B cell (primary cell): ENCODE measurements at regions not wholly inside any gene's neighbourhood (a gene's known extent, or its start where the extent isn't known, plus 50 kb on each side); places are given as distances from the start of the nearest gene placed in this dataset.

Experiments used
- ATAC-seq: fragments of 200-7000 bp; cut with Tn5 transposase; one replicate; pipeline ENCODE4 v1.10.0; 2021; ENCODE audit warnings: low read depth, mild to moderate bottlenecking, moderate number of reproducible peaks, moderate library complexity
- CTCF ChIA-PET: fragments of 350-600 bp; sonication (Branson Sonifier 250); formaldehyde crosslinking; loops from one replicate; lab custom pipeline; 2021; ENCODE audit warnings: antibody characterized with exemption, inconsistent platforms; lab: Charles Lee
- POLR2A ChIA-PET: fragments of 350-600 bp; sonication (Branson Sonifier 250); formaldehyde crosslinking; loops from one replicate; lab custom pipeline; 2021; ENCODE audit warnings: antibody characterized with exemption; lab: Charles Lee
- DNase-seq: peaks from one replicate; pipeline ENCODE4 v3.0.0; 2013
- H2AFZ ChIP-seq: 2 replicates; pipeline ENCODE4 v1.6.1; 2012; ENCODE audit warnings: mild to moderate bottlenecking, low read depth, low read length; ENCODE audit not compliant: insufficient read depth, poor library complexity, severe bottlenecking
- H3K27ac ChIP-seq, 2 donors: 1 replicate in 1 of 2; 2 replicates in 1 of 2; pipeline ENCODE4 v1.5.1; 2012 to 2013; ENCODE audit warnings: low read length in 2 of 2, mild to moderate bottlenecking in 2 of 2, moderate library complexity in 1 of 2
- H3K27me3 ChIP-seq, 4 experiments: fragments of 200-600 bp in 1 of 4; sonication (generic) in 1 of 4; replicated peaks in 1 of 4; 1 replicate in 2 of 4; 2 replicates in 2 of 4; pipeline versions ENCODE4 v1.6.1 to v1.7.0; 2013 to 2016; ENCODE audit warnings: low read length in 3 of 4, mild to moderate bottlenecking in 2 of 4, mixed read lengths in 1 of 4, moderate library complexity in 1 of 4; ENCODE audit not compliant: insufficient read depth in 4 of 4, control insufficient read depth in 3 of 4; ENCODE audit errors: control extremely low read depth in 1 of 4
- H3K36me3 ChIP-seq, 2 experiments: replicated peaks in 1 of 2; 1 replicate in 1 of 2; 2 replicates in 1 of 2; pipeline versions ENCODE4 v1.6.1 to v1.7.1; 2013; ENCODE audit warnings: low read length in 1 of 2; ENCODE audit not compliant: insufficient read depth in 2 of 2, control insufficient read depth in 1 of 2; ENCODE audit errors: control extremely low read depth in 1 of 2, extremely low read depth in 1 of 2
- H3K4me1 ChIP-seq, 2 donors: fragments of 200-600 bp in 1 of 2; sonication (generic) in 1 of 2; 1 replicate in 1 of 2; 2 replicates in 1 of 2; pipeline versions ENCODE4 v1.5.1 to v1.6.1; 2013 to 2017; ENCODE audit warnings: low read length in 2 of 2; ENCODE audit not compliant: control insufficient read depth in 2 of 2, insufficient read depth in 2 of 2
- H3K4me2 ChIP-seq: replicated peaks from 2 replicates; pipeline ENCODE3; 2012; ENCODE audit warnings: mild to moderate bottlenecking, low read depth, low read length; ENCODE audit not compliant: poor library complexity, severe bottlenecking
- H3K4me3 ChIP-seq, 5 experiments: fragments of 200-600 bp in 1 of 5; sonication (generic) in 1 of 5; 1 replicate in 3 of 5; 2 replicates in 2 of 5; pipeline versions ENCODE4 v1.5.1 to v1.7.0; 2011 to 2016; ENCODE audit warnings: low read length in 4 of 5, mild to moderate bottlenecking in 4 of 5, low read depth in 2 of 5, control low read depth in 1 of 5, moderate library complexity in 1 of 5; ENCODE audit not compliant: insufficient read depth in 1 of 5; ENCODE audit errors: control extremely low read depth in 1 of 5, extremely low read depth in 1 of 5
- H3K79me2 ChIP-seq: fragments of 200-600 bp; sonication (generic); one replicate; pipeline ENCODE4 v1.6.0; 2016; ENCODE audit warnings: low read length; ENCODE audit not compliant: control insufficient read depth, insufficient read depth
- H3K9ac ChIP-seq: fragments of 200-600 bp; sonication (generic); 2 replicates; pipeline ENCODE4 v1.6.1; 2017; ENCODE audit warnings: mild to moderate bottlenecking, low read length, moderate library complexity
- H3K9me3 ChIP-seq, 3 donors: one replicate each; pipeline versions ENCODE4 v1.6.1 to v1.7.1; 2013; ENCODE audit warnings: low read length in 2 of 3; ENCODE audit not compliant: control insufficient read depth in 2 of 3, insufficient read depth in 1 of 3; ENCODE audit errors: control extremely low read depth in 1 of 3
- H4K20me1 ChIP-seq: 2 replicates; pipeline ENCODE4 v1.6.0; 2012; ENCODE audit warnings: mild to moderate bottlenecking, low read length; ENCODE audit not compliant: insufficient read depth, control insufficient read depth, poor library complexity, severe bottlenecking
- H3K27ac Mint-ChIP-seq: one replicate; pipeline ENCODE4 v1.8.0; 2021; ENCODE audit warnings: mixed read lengths
- H3K27me3 Mint-ChIP-seq: one replicate; pipeline ENCODE4 v1.8.0; 2021; ENCODE audit warnings: mixed read lengths
- H3K4me1 Mint-ChIP-seq: one replicate; pipeline ENCODE4 v1.8.0; 2021; ENCODE audit warnings: mixed read lengths
- H3K4me3 Mint-ChIP-seq: one replicate; pipeline ENCODE4 v1.8.0; 2021; ENCODE audit warnings: mixed read lengths
- H3K9me3 Mint-ChIP-seq: one replicate; pipeline ENCODE4 v1.8.0; 2022; ENCODE audit warnings: mixed read lengths; ENCODE audit not compliant: insufficient read depth
- EZH2 ChIP-seq: IDR thresholded peaks from 2 replicates; pipeline ENCODE4 v1.6.1; 2012; ENCODE audit warnings: borderline replicate concordance, low read depth, mild to moderate bottlenecking, moderate library complexity, low read length; ENCODE audit not compliant: insufficient read depth, poor library complexity, severe bottlenecking
- WGBS: methylation state at CpG from one replicate; pipeline ENCODE4 v1.1.5; 2013; ENCODE audit warnings: missing lambda C conversion rate; ENCODE audit not compliant: insufficient coverage; 5-methylcytosine and 5-hydroxymethylcytosine counted together
- intact Hi-C: fragments of 100-400 bp; cut with micrococcal nuclease; formaldehyde crosslinking; loops from one replicate; pipeline ENCODE4 v1.10.0; 2022
- TF ChIP-seq, protein P1 (sequence below): fragments of 200-600 bp; IDR thresholded peaks from one replicate; pipeline ENCODE4 v1.8.0; 2022; ENCODE audit warnings: antibody characterized with exemption, mild to moderate bottlenecking

DNA sequence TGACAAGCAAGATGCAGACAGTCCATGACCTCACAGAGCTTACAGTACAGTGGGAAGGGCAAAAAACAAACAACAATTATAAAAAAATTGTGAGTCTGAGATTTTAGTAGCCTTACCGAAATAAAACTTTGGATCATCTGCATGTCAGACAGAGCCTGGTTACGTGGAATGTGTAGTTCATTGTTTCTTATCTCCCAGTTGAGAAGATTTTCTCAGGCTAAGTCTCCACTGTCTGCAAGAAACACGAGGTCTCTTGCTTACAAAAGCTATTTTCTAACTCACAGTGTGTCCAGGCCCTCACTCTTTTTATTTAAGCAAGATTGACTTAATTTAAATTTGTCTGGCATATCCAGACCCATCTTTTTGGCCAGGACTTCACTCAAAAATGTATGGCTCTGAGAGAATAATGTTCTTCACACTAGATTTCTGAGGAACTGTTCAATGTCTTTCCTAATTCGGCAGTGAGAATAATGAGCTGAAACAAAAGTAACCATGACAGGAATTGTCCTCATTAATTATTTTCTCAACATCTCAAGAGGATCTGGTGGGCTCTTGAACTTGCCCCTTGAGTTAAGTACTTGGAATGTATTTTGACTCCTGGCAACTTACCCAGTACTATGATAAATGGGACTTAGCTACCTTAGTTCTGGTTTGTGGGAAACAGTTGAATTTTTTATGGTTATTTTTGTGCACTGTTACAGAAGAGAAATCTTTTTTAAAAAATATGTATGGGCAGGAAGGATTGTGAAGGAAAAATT lies 265.1 kb upstream of the COL8A1 start:
- H3K9me3 ChIP-seq: peaks cover 0 to 12% (median 0%) of the 10 kb centered on the region in 3 donors
- Mint-ChIP-seq H3K4me3 (no peak overlapping the region), H3K9me3 (no peaks in the 10 kb centered on the region), H3K27me3 (no peaks in the 10 kb centered on the region), H3K27ac (no peak overlapping the region), H3K4me1 (no peaks in the 10 kb centered on the region)
- H3K4me1 ChIP-seq: no peaks in the 10 kb centered on the region
- H3K27ac ChIP-seq: no peak overlapping the region
- DNase-seq (no peak), ATAC-seq (no peak)
- ChIA-PET CTCF (no interaction called here), POLR2A (no interaction called here)
- H3K79me2 ChIP-seq: no peaks in the 10 kb centered on the region
- no peaks in the 10 kb centered on the region for H3K36me3 ChIP-seq
- H2AFZ ChIP-seq: no peak overlapping the region
- no peak overlapping the region for H3K4me3 ChIP-seq
- H3K4me2 ChIP-seq: no peak overlapping the region
- 60% methylated on average over 1 of the region's 4 CpGs for WGBS
- no peak overlapping the region for H3K9ac ChIP-seq
- TF ChIP-seq, protein P1, sequence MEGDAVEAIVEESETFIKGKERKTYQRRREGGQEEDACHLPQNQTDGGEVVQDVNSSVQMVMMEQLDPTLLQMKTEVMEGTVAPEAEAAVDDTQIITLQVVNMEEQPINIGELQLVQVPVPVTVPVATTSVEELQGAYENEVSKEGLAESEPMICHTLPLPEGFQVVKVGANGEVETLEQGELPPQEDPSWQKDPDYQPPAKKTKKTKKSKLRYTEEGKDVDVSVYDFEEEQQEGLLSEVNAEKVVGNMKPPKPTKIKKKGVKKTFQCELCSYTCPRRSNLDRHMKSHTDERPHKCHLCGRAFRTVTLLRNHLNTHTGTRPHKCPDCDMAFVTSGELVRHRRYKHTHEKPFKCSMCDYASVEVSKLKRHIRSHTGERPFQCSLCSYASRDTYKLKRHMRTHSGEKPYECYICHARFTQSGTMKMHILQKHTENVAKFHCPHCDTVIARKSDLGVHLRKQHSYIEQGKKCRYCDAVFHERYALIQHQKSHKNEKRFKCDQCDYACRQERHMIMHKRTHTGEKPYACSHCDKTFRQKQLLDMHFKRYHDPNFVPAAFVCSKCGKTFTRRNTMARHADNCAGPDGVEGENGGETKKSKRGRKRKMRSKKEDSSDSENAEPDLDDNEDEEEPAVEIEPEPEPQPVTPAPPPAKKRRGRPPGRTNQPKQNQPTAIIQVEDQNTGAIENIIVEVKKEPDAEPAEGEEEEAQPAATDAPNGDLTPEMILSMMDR: no peak
- TF ChIP-seq EZH2: no peak
- H4K20me1 ChIP-seq: no peaks in the 10 kb centered on the region
- H3K27me3 ChIP-seq: no peaks in the 10 kb centered on the region
- intact Hi-C loops: no loop called here

DNA sequence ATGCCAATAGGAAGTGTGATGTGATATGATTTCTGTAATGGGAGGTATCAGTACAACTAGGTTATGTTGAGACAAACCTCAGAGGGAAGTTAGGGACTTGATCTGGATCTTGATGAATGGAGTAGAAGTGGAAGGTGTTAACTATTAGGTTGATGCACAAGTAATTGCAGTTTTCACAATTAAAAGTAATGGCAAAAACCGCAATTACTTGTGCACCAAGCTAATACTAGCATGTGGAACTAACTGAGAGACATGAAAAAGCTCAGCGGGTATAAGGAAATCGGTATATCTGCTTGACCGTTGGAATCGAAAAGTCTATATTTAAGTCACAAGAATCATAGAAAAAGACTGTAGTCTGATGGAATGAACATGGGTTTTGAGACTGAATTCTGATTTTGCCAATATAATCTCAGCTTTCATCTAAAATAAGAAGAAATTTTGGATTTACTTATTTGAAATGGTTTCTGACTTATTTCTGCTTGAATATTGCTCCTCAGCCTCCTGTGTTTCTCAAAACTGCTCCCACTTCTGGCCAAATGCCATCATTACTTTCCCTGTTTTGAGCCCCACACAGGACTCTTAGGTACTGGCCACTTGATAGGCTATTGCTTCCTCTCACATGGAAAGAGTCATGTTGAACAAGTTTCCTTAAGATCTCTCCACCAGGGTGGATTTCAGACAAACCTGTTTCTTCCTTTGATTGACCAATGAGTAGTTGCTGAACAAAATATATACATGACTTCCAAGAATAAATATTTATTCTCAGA lies 271.5 kb upstream of the COL8A1 start:
- WGBS: no CpG with 5 or more reads among the region's 5 CpGs
- Histone ChIP-seq H3K9me3 (no peaks in the 10 kb centered on the region), H3K36me3 (no peaks in the 10 kb centered on the region), H3K9ac (no peak overlapping the region), H3K4me2 (no peak overlapping the region), H2AFZ (no peak overlapping the region), H3K27me3 (no peaks in the 10 kb centered on the region), H3K4me1 (no peaks in the 10 kb centered on the region), H3K4me3 (no peak overlapping the region), H3K27ac (no peak overlapping the region), H3K79me2 (no peaks in the 10 kb centered on the region), H4K20me1 (no peaks in the 10 kb centered on the region)
- H3K4me3 Mint-ChIP-seq: no peak overlapping the region
- DNase-seq (no peak), ATAC-seq (no peak)
- no peak overlapping the region for H3K27ac Mint-ChIP-seq
- no peaks in the 10 kb centered on the region for H3K9me3 Mint-ChIP-seq
- H3K4me1 Mint-ChIP-seq: no peaks in the 10 kb centered on the region
- TF ChIP-seq EZH2: no peak
- TF ChIP-seq, protein P1: no peak
- H3K27me3 Mint-ChIP-seq: no peaks in the 10 kb centered on the region
- ChIA-PET CTCF (no interaction called here), POLR2A (no interaction called here)
- intact Hi-C loops: no loop called here
